RWPE2 (cell line): ENCODE measurements at regions not wholly inside any gene's neighbourhood (a gene's known extent, or its start where the extent isn't known, plus 50 kb on each side); places are given as distances from the start of the nearest gene placed in this dataset.
A peak's percentile ranks its signal among the peaks of the same experiment; 100 is the strongest.

Experiments used
- ATAC-seq: fragments of 200-7000 bp; cut with Tn5 transposase; 3 replicates; pipeline ENCODE4 v1.9.1; 2021; ENCODE audit warnings: low read depth
- DNase-seq: peaks from one replicate; pipeline ENCODE4 v3.0.0-alpha.2; 2020; ENCODE audit warnings: low spot score
- H3K27ac ChIP-seq: fragments of 450-650 bp; 2 replicates; pipeline ENCODE4 v1.5.1; 2017; ENCODE audit warnings: mild to moderate bottlenecking; ENCODE audit not compliant: poor library complexity, severe bottlenecking
- H3K27me3 ChIP-seq: fragments of 250-450 bp; sonication (Bioruptor Pico); 2 replicates; pipeline ENCODE4 v1.5.1; 2021; ENCODE audit warnings: mild to moderate bottlenecking, moderate library complexity; ENCODE audit not compliant: insufficient read depth, poor library complexity, severe bottlenecking
- H3K36me3 ChIP-seq: fragments of 250-450 bp; sonication (Bioruptor Pico); 2 replicates; pipeline ENCODE4 v1.5.1; 2020; ENCODE audit warnings: low read depth, mild to moderate bottlenecking, moderate library complexity
- H3K4me1 ChIP-seq: fragments of 250-450 bp; sonication (Bioruptor Pico); 2 replicates; pipeline ENCODE4 v1.5.1; 2021; ENCODE audit warnings: mild to moderate bottlenecking, moderate library complexity; ENCODE audit not compliant: insufficient read depth, poor library complexity, severe bottlenecking
- H3K4me3 ChIP-seq: fragments of 250-450 bp; sonication (Bioruptor Pico); 2 replicates; pipeline ENCODE4 v1.5.1; 2021; ENCODE audit warnings: mild to moderate bottlenecking, moderate library complexity; ENCODE audit not compliant: severe bottlenecking
- H3K9me3 ChIP-seq: fragments of 250-450 bp; sonication (Bioruptor Pico); 2 replicates; pipeline ENCODE4 v1.5.1; 2021; ENCODE audit warnings: mild to moderate bottlenecking, moderate library complexity; ENCODE audit not compliant: severe bottlenecking
- CTCF ChIP-seq: fragments of 450-650 bp; IDR thresholded peaks from one replicate; pipeline ENCODE4 v1.5.1; 2017; ENCODE audit warnings: mild to moderate bottlenecking, moderate library complexity; ENCODE audit not compliant: poor library complexity, severe bottlenecking

GRCh38 chr9:2916382-2916985 is 72.6 kb upstream of the PUM3 start:
- H3K4me1 ChIP-seq: no peaks in the 10 kb centered on the region
- H3K9me3 ChIP-seq: no peaks in the 10 kb centered on the region
- no peak for DNase-seq
- 0 out of 3 replicates have a peak, but pooled peaks have one; percentile 17 for ATAC-seq
- no peaks in the 10 kb centered on the region for H3K36me3 ChIP-seq
- TF ChIP-seq CTCF: no peak
- peaks cover 5% of the 10 kb centered on the region for H3K27me3 ChIP-seq
- no peak overlapping the region for H3K4me3 ChIP-seq
- H3K27ac ChIP-seq: no peak overlapping the region

- no peak for TF ChIP-seq CTCF
Measured at GRCh38 chr9:2913026-2913425, 69.1 kb upstream of the PUM3 start.

GRCh38 chr9:2907411-2907810 is 63.5 kb upstream of the PUM3 start:
- Histone ChIP-seq H3K4me3 (no peak overlapping the region), H3K9me3 (no peaks in the 10 kb centered on the region), H3K36me3 (no peaks in the 10 kb centered on the region), H3K4me1 (no peaks in the 10 kb centered on the region), H3K27ac (no peak overlapping the region), H3K27me3 (no peaks in the 10 kb centered on the region)
- no peak for DNase-seq
- TF ChIP-seq CTCF: no peak
- no peak for ATAC-seq

More at GRCh38 chr9:2913026-2913425, 69.1 kb upstream of the PUM3 start:
- Histone ChIP-seq H3K4me1 (no peaks in the 10 kb centered on the region), H3K9me3 (no peaks in the 10 kb centered on the region), H3K36me3 (no peaks in the 10 kb centered on the region), H3K27ac (no peak overlapping the region), H3K4me3 (no peak overlapping the region), H3K27me3 (peaks cover 5% of the 10 kb centered on the region)
- ATAC-seq (no peak), DNase-seq (no peak)

GRCh38 chr9:2904242-2904930 is 60.5 kb upstream of the PUM3 start:
- ATAC-seq: no peak
- no peaks in the 10 kb centered on the region for H3K4me1 ChIP-seq
- DNase-seq: no peak

More at GRCh38 chr9:2904242-2904930, 60.5 kb upstream of the PUM3 start:
- Histone ChIP-seq H3K36me3 (no peaks in the 10 kb centered on the region), H3K27me3 (no peaks in the 10 kb centered on the region), H3K4me3 (no peak overlapping the region), H3K9me3 (no peaks in the 10 kb centered on the region), H3K27ac (no peak overlapping the region)
- TF ChIP-seq CTCF: no peak
